RKO (cell line): ENCODE measurements at regions not wholly inside any gene's neighbourhood (a gene's known extent, or its start where the extent isn't known, plus 50 kb on each side); places are given as distances from the start of the nearest gene placed in this dataset.
"Not testable (repeated sequence)": the region's sequence is repeated elsewhere in the genome, so short reads cannot be mapped to it uniquely, and the experiment has no call there.

ENCODE experiments used
- DNase-seq: peaks from one replicate; pipeline ENCODE4 v3.0.0-alpha.2; 2016; ENCODE audit warnings: low spot score

DNA sequence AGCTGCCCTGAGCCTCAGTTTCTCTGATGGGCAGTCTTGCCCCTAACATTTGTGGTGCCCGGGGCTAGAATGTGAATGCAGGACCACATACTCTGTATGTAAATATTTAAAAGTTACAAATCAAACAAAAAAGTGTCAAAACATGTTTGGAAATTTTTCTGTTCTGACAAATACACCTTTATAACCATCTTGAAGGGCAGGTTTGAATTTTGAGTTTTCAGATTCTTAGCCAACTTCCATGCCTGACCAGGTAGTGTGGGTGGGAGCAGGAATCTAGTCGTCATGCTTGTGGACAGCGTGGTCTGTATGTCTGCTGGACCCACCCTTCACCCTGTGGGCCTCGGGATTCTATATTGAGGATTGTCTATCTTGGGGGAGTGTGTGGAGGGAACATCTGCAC, 325.1 kb downstream of the SOX4 start:
- no peak for DNase-seq

DNA sequence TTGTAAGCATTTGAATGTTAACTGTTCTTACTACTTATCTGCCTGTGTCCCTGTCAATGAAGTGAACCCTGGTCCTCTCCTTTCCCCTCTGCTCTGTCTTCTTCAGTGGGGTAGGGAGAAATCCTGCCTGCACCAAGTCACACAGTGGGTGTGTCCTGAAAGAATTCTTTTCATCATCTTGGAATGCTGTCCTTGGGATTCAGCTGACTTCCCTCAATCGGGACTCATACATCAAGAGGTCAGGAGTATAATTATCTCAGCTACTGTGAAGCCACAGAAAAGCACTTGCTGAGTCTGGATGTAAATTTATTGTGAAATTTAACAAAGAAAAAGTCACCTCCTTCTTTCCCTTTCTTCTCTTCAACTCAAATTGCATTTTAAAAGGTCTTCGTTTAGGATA, 328.5 kb downstream of the SOX4 start:
- no peak for DNase-seq

DNA sequence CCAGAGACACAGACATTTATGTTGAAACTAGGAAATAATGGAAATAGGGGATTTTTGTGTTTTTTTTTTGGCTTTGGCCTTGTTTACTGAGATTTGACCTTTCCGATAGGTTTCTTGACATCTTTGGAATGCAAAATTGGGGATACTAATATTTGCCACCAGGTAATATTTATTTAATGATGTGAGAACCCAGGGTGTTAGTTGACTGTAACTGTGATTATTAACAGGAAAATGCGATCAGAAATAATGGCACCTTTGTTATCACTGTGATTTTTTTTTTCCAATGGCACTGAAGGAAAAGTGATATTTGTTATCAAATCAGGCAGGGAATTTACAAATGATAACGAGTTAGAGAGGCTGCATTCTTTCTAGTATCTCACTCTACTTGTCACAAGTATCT, 330.5 kb downstream of the SOX4 start:
- no peak for DNase-seq

DNA sequence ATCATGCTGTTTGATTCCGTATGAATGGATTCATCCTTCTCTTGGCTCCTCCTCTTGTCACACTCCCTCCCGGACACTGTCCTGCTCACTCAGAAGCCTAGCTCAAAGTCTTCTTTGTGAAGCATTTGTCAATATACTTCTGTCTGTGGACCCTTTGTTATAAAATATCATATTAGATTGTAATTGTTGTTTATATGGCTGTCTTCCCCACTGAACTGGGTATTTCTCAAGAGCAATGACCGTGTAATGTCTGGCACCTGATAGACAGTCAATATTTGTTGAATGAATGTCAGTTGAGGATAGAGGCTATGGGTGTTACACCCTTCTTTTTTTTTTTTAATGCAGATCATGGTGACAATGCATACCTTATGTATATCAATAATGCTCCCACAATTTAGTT, 335.3 kb downstream of the SOX4 start:
- DNase-seq: no peak

DNA sequence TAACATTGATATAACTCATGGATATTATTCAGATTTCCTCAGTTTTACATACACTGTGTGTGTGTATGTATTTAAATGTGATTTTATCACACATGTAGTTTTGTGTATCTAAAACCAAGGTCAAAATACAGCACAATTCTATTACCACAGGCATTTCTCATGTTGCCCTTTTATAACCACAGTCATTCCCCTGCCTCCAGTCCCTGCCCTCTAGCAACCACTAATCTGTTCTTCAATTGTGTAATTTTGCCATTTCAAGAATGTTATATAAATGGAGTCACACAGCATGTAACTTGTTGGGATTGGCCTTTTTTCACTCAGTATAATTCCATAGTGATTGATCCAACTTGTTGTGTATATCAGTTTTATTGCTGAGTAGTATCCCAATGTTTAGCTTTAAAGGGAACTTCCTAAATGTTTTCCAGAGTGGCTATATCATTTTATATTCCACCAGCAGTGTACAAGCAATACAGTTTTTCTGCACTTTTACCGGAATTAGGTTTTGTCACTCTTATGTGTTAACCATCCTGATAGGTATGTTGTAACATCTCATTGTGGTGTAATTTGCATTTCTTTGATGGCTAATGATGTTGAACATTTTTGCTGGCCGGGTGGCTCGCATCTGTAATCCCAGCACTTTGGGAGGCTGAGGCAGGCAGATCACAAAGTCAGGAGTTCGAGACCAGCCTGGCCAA, 338.2 kb downstream of the SOX4 start:
- no peak for DNase-seq

DNA sequence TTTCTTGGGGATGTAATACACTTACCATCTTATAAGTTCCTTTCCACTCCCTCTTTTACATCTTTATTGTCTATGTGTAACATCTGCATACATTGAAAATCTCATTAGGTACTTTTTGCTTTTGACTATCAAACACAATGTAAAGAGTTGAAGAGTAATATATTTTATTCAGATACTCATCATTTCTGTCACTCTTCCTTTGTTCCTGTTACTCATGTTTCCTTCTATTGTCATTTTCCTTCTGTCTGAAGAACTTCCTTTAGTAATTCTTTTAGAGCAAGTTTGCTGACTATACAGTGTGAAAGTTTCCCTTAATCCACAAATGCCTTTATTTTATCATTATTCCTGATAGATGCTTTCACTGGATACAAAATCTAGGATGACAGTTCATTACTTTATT, 339.8 kb downstream of the SOX4 start:
- no peak for DNase-seq

DNA sequence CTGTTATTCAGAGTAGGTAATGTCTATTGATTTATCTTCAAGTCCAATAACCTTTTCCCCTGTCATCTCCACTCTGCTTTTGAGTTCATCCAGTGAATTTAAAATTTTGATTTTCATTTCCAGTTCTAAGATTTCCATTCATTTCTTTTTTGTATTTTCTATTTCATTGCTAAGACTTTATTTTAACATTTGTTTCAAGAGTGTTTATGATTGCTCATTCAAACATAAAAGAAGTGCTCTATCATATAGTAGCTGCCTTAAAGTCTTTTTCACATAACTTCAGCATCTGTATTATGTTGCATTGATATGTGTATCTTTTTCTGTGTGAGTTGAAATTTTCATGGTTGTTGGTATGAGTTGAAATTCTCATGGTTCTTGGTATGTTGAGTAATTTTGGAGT, 341.6 kb downstream of the SOX4 start:
- no peak for DNase-seq

DNA sequence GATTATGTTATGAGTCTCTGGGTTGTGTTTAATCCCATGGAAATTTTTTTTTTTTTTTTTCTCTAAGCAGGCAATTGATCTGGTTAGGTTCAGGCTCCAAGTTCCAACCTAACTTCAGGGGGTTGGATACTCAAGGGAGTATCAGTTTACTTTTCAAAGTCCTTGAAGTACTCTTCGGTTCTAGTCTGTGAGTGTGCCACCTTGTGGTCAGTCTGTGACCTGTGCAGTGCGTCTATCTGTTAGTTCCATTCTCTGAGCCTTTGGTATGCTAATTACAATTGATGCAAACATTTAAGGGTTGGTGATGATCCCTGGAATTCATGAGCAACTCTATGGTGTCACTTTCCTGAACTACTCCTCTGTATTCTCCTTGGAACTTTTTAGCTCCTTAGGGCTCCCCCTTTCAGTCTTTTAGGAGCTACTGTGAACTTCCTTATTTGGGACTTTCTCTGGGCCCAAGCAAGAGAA, 342.0 kb downstream of the SOX4 start:
- peak; percentile 29 for DNase-seq

DNA sequence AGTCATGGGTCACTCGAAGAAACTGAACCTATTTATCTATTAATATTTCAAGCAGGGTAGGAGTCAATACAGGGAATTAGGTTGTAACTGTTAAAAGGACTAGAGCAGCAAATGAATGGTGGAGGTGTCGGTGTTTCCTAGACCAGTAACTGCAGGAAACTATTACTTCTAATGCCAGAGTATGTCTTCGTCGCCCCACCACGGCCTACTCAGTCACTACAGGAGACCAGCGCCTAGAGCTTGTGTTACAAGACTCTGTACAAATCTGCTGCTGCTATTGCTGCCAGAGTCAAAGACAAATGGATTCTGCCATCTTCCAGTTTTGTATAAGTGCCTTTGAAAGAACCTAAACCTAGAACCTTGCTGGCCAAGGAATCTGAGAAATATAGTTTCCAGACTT, 343.9 kb downstream of the SOX4 start:
- no peak for DNase-seq

DNA sequence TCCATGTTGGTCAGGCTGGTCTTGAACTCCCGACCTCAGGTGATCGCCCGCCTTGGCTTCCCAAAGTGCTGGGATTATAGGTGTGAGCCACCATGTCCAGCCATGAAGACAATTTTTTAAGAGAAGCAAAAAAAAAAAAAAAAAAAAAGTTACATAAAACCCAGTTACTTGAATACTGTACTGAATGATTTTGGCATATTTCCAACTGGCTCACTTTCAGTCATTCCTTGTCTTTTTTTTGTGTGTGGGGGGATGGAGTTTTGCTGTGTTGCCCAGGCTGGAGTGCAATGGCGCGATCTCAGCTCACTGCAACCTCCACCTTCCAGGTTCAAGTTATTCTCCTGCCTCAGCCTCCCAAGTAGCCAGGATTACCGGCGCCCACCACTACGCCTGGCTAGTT, 345.5 kb downstream of the SOX4 start:
- DNase-seq: not testable (repeated sequence)

DNA sequence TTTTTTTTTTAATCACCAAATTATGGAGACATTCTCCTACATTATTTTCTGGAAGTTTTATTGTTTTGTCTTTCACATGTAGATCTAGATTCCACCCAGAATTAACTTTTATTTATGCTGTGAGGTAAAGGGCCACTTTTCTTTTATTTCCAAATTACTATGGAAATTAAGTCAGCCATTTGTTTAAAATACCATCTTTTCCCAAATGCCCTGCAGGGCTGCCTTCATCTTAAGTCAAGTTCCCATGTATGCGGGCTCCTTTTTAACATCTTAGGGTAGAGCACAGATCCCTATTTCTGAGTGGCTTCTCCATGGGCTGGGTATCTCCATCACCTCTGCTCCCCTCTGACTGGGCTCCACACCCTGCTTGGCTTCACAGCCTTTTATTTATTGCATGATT, 348.4 kb downstream of the SOX4 start:
- DNase-seq: no peak

DNA sequence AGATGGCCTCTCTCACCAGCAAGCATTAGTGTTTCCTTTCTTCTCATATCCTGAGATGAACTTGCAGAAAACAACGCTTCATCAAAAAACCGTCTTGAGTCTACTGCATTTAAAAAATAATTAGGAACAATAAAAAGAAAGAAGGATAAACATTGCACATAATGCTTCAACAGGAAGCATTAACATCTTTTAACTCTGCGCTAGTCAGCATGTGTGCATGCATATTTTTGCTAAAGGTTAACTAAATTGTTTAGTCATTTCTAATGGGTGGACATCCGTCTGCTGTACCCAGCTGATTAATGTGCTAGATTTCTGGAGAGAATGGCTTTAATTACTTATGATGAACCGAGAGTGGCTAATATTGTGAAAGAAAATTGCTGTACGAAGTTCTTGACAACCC, 349.3 kb downstream of the SOX4 start:
- DNase-seq: no peak

DNA sequence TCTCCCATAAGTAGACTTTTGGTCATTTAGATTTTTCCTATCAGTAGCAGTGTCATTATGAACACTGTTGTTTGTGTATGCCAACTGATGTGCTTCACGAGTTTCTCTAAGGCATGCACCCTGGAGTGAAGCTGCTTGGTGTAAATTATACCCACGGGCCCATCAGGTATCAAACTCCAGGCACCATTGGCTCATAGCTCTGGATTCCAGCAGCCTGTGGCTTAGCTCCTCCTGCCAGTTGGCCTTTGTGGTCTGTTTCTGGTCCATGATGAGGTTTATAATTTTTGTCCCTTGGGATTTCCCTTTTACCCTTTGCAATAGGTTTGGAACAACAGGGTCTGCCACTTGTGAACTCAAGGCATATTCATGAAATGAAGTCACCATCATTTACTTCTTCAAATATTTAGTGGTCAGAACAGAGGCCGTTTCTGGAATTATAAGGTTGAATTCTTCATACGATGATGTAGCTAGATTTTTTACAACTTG, 350.5 kb downstream of the PRL start:
- DNase-seq: no peak

DNA sequence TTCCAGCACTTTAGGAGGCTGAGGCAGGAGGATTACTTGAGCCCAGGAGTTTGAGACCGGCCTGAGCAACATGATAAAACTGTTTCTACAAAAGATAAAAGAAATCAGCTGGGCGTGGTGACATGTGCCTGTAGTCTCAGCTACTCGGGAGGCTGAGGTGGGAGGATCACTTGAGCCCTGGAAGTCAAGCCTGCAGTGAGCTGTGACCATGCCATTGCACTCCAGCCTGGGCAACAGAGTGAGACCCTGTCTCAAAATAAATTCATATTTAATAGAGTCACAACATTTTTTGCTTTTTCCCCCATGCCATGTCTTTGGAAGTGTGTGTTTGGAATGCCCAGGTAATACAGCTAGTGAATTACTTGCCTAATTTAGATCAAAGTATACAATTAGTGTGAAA, 349.6 kb downstream of the PRL start:
- not testable (repeated sequence) for DNase-seq

DNA sequence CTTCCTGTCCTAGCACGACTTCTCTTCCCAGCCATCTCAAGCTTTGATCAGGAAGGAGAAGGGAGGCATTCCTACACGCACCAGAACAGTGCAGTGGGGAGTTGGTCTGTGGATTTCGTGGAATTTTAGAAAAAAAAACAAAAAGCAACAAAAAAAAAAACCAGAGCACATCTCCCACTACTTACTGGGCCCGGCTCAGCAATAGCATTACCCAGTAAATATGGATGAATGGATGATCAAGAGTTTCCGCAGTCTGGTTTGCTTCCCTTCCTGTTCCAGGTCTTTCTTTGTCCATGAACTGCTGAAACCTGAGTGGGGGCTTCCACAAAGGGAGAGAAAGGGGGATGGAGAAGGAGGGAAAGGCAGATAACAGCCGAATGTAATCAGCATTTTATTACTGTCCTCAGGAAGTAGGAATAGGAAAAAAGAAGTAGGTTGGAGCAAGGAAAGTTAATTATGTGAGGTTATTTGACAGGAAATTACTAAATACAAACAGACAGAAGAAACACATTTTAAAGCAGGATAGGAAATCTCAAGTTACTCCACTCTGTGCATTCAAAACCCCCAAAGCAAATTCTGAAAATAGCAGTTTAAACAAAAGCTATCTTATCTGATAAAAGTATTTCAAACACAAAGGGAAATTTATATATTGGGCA, 349.0 kb downstream of the PRL start:
- no peak for DNase-seq

DNA sequence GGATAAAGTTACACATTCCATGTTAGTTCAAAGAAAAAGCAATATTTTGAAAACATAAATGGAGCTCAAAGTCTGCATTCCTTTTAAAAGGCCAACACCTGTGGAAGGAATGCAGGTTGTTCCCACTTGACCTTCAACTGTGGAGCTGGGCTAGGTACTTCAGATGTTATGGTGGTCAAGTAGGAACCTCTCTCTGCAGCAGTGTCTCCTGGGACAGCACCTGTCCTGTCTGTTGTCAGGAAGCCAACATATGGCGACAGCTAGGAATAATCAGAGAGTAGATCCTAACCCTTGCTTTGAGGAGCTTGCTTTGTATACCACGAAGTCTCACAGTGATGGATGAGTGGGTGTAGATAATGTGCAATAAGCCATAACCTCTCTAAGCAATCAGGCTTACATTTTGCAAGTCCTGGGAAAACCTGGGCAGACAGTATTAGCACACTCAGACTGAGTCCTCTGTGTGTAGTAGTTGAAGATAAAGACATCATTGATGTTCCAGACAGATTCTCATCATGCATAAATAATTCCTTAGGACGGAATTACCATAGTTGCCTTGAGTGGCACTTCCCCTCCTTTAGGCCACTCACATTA, 347.5 kb downstream of the PRL start:
- DNase-seq: no peak

DNA sequence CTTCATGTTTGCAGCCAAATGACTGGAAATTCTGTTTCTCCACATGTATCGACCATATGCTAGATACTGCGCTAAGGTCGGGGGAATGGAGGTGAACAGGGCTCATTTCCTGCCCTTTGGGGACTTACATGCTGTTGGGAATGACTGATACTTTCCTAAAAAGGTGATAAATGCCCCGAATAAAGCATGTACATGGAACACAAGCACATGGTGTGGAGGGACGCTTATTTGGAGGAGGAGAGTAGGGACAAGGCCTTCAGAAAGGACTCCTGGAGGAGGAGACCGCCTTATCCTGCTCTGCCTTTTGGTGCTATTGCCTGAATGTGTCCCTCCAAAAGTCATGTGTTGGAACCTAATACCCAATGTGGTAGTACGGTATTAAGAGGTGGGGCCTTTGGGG, 344.5 kb downstream of the PRL start:
- no peak for DNase-seq

DNA sequence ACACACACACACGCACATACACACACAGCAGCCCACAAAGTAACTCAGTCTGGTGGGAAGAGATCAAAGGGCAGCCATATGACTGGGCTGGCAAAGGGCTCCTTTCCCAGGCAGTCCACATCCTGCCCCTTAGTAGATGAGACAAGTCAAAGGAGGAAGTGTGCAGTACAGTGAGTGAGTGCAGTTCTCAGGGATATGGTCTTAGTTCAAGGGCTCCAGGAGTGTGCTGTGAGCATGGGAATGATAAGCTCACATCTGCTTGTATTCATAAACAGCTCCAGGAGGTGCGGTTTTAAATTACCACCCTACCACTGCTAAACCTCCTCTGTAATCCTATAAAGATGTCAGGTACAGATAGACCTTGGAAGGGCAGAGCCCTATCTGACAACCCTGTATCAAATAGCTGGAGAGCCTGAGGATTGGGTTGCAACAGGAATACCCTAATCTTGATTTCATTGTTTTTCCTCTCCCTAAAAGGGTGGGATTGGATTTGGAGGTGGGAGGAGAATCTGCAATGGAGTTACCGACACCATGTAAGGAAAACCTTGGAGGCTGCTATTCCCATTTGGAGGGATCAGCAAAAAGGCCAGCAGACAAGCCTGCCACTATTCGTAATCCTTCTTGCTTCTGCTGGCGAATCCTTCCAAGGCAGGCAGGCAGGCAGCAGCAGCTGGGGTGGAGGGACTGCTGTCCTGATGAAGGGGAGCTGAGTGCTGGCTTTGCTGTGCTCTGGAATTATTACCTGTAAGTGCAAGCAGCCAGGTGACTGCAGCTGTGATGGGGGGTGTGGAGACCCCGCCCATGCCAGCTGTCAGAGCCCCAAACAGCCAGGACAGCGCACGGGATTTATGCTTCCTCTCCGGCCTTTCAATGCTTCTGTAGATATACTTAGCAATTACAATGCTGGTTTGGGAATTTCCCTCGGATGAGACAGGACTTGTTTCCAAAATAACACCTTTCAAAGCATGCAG, 342.7 kb downstream of the PRL start:
- no peak for DNase-seq

DNA sequence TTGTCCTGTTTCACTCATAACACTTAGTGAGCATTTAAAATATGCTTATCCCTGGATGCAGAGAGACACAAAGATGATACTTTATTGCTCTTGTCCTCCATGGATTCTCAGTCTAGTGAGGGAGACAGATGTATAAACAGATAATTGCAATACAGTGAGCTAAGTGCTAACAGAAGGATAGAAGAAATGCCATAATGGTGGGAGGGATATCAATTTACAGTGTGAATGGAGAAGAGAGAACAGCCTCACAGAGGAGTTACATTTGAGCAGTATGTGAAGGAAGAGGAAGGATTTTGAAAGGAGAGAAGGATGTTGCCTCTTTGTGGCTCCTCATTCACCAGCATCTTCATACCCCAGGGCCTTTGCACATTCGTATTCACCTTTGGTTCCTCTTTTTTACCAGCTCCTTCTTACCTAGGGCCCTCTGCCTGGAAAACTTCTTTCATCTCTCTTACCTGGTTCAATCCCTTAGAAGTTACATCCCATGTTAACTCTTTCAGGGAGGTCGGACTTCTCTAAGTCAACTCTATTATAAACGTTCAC, 341.7 kb downstream of the PRL start:
- no peak for DNase-seq

DNA sequence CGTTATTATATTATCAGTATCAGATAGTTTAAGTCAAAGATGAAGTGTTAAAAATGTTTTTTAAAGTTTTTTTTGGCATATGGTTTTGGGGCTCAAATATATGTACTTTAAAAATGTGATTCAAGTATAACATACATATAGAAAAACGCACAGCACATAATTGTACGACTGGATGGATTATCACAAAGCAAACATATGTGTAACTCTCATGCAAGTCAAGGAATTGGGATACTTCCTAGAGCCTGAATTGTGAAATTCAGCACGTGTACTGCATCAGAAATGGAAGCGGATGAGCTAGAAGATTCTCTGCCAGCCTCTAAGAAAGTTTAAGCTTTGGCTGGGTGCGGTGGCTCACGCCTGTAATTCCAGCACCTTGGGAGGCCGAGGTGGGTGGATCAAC, 340.9 kb downstream of the PRL start:
- no peak for DNase-seq

DNA sequence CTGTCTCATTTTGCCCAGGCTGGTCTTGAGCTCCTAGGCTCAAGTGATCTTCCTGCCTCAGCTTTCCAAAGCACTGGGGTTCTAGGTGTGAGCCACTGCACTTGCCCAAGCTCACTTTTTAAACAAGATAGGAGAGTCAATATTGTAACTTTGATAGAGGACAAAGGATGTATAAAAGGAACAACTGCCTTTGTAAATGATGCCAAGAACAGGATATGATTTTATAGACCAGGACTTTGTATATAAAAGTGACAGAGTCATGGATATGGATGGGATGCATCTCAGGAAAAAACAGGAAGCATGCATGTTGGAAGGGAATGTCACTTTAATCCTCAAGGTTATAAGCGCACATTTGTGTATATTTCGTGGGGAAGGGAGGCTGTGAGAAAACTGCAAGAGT, 338.4 kb downstream of the PRL start:
- DNase-seq: no peak

DNA sequence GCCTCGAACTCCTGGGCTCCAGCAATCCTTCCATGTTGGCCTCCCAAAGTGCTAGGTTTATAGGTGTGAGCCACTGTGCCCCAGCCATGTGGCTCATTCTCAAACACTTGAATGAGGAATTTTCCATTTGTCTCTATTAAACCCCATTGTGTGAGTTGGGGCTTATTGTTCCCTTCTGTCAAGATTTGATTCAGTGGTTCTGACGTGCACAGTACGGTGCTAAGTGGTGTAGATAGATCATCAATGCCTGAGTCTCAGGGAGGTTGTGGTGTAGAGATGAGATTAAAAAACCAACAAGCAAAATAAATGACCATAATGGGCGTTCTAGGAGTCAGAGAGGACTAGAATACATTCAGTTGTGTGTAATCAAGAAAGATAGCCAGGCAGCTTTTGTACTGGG, 335.6 kb downstream of the PRL start:
- no peak for DNase-seq
